ENCODE measurements at regions not wholly inside any gene's neighbourhood (a gene's known extent, or its start where the extent isn't known, plus 50 kb on each side); places are given as distances from the start of the nearest gene placed in this dataset.

DNA sequence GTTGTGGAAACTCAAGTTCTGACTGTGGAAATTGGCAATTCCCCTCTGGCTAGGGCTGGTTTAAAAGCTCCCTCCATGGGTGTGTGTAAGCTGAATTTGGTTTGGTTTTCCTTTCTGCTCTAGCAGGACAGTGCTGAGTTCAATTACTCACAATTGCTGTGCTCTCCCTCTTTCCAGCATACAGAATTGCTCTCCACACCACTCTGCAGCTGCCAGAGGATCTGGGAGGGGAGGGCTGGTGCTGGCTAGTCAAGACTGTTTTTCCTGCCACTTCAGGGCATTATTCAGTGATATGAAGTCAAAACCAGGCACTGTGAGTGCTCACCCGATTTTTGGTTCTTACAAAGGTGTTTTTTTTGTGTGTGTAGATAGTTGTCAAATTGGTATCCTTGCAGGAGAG lies 336.9 kb upstream of the SLC24A2 start:
- TF ChIP-seq, protein P1, sequence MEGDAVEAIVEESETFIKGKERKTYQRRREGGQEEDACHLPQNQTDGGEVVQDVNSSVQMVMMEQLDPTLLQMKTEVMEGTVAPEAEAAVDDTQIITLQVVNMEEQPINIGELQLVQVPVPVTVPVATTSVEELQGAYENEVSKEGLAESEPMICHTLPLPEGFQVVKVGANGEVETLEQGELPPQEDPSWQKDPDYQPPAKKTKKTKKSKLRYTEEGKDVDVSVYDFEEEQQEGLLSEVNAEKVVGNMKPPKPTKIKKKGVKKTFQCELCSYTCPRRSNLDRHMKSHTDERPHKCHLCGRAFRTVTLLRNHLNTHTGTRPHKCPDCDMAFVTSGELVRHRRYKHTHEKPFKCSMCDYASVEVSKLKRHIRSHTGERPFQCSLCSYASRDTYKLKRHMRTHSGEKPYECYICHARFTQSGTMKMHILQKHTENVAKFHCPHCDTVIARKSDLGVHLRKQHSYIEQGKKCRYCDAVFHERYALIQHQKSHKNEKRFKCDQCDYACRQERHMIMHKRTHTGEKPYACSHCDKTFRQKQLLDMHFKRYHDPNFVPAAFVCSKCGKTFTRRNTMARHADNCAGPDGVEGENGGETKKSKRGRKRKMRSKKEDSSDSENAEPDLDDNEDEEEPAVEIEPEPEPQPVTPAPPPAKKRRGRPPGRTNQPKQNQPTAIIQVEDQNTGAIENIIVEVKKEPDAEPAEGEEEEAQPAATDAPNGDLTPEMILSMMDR (IDR thresholded peaks at IDR 0.05; ENCODE audit: low read length): no peak
- TF ChIP-seq EZH2 (IDR thresholded peaks at IDR 0.05; ENCODE audit: borderline replicate concordance, low read length): no peak
